CD4-positive, alpha-beta T cell treated with Interleukin-17A for 1 hour (primary cell): ENCODE measurements at regions not wholly inside any gene's neighbourhood (a gene's known extent, or its start where the extent isn't known, plus 50 kb on each side); places are given as distances from the start of the nearest gene placed in this dataset.

Source experiments
- DNase-seq: peaks from one replicate; pipeline ENCODE4 v3.0.0-alpha.2; 2020

DNA sequence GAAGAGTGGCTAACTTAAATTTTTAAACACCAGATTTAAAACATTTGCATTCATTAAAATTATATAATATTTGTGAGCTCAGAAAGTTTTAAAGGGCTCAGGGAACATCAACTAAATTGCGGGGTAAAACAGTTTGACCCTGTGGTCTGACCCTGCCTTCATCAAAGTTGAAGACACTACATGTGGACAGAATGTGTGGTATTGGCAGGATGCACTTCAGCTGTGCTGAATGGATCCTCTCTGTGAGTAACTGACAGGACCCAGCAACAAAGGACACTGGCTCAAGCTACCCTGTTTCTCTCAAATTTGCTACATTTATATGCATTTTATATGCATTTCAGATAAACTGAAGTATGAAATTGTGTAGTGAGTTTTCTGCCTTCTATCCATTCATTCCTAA is 288.5 kb downstream of the ZNF608 start:
- no peak for DNase-seq

GRCh38 chr5:124457101-124457500 is 289.3 kb downstream of the ZNF608 start:
- DNase-seq = no peak

- DNase-seq = no peak
These were observed 290.2 kb downstream of the ZNF608 start for GRCh38 chr5:124456249-124456648.

DNA sequence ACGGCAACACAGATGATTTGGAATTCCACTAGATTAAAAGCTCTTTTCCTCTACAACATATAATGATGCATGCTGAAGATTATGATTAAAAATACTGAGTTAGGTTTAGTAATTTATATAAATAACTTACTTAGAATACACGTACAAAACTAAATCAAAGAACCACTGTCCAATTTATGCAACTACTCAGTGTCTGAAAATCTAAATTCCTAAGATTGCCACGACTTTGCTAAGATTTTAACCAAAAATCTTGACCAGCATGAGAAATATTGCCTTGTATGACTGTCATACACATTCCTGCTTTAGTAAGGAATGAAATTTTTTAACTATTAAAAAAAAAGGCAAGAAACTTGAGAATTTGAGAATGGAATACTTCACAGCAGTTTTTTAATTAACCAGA is 292.4 kb downstream of the ZNF608 start:
- DNase-seq = no peak

- no peak for DNase-seq
These were observed 293.0 kb downstream of the ZNF608 start for GRCh38 chr5:124453221-124454051.

DNA sequence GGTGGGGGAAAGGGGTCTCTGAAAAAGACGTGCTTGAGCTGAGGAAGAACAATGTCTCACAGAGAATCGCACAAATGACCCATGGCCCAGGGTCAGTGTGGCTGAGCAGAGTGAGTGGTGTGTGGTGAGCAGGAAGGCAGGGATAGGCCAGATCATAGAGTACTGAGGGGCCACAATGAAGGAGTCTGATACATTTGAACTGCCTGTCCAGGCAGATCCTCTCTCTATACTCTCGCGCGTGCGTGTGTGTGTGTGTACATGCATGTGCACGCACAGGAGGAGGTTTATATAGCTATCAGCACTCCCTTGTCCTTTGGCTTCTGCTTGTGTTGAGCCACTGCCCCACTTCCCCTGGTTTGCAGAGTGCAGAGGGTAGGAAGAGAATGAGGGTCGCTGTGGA is 294.0 kb downstream of the ZNF608 start:
- no peak for DNase-seq

DNA sequence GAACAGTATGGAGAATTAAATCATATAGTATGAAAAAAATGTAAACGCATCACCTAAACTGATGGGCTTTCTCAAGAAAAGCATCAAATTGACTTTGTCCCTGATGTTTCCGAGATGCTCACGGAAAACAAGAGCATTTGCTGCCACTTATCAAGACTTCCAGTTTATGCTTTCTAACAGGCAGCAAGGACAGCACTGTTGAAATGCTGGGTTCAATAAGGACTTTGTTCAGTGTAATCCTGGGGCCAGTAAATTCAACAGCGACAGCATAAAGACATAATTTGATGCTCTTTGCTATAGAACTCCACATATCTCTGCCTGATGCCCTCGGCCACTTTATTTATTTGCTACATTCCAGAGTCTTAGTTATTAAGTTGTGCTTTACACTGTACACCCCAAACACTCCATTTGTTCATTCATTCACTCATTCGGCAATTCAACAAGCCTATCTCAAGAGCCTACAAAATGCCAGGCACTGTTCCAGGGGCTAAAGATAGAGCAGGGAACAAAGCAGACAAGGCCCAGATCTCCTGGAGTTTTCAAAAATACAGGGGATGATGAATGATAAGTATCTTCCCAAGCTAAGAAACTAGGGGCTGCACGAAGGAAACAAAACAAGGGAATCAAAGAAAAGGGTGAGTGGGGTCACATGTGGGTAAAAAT is 294.6 kb downstream of the ZNF608 start:
- no peak for DNase-seq

DNA sequence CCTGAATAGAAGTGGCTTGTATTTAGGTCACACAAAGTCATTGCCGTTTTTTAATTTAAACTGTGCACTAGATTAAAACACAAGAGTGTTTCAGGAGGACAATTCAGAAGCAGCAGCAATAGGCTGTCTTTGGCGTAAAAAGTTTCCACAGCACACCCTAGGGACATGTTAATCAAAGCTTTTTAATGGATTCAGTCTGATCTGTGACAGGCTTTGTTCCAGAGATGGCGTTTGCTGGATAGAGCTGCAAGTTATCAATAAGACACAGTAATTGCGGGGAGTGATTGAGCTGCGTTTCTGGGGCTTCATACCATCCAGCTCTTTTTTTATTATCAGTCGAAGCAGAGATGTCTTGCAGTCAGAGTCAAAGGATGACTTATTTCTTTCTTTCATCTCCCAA is 300.3 kb downstream of the ZNF608 start:
- DNase-seq = no peak

GRCh38 chr5:124445070-124445619 is 301.3 kb downstream of the ZNF608 start:
- DNase-seq = no peak

DNA sequence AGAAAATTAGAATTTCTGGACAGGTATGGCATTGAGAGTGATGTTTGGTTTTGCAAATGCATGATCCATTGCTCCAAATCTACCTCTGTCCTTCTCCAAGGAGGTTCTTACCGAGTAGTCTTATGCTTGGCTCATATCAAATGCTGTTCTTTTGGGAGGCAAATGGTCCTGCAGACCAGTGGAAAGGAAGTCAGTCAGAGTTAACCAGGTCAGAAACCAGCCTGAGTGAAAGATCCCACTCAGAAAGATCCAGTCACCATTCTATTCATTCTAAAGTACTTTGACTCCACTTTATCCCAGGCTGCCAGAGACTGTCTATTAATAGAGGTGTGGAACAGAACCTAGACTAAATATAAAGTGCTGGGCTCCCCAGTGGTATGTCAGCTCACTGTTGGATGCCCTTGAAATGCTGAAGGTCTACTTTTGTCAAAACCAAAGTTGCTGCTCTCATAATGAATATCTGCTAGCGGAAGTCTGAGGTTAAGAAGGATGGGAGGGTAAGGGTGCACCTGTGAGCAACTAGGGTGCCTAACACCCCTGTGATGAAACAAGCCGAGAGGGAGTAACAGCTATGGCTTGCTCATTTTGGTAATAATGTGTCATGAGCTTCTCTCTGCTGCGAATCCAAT is 302.2 kb downstream of the ZNF608 start:
- no peak for DNase-seq

DNA sequence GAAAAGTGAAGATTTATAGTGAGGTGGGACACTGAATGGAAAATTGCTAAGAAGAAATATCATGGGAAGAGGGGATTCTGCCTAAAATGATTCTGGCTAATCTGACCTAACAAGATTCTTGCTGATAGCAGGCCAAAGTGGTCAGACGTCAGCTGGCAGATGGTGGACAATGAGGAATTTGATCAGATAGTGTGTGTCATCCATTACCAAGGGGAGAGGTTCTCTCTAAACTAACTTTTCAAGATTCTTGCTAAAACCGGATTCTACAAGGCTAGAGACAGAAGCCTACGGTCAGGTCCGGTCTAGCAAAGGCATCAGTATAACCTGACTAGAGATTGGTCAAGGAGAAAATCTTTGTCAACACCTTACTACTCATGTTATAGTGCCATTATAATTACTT is 306.0 kb downstream of the ZNF608 start:
- no peak for DNase-seq

GRCh38 chr5:124439609-124440008 is 306.8 kb downstream of the ZNF608 start:
- no peak for DNase-seq

DNA sequence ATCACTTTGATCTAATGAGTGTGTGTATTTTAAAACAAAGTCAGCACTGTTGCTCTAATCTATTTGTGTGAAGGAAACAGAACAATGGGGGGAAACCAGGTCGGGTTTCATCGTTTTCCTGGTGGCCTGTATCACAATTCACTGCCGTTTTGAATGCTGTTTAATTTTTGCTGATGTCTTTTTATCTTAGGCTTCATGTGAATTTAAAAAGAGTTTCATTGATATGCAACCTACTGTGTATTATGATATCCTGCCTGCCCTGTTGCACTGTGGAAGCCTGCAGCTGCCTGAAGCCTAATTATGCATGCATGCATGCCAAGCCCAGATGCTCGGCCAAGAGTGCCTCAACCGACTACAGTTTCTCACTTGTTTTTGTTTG is 307.5 kb downstream of the ZNF608 start:
- DNase-seq = no peak

DNA sequence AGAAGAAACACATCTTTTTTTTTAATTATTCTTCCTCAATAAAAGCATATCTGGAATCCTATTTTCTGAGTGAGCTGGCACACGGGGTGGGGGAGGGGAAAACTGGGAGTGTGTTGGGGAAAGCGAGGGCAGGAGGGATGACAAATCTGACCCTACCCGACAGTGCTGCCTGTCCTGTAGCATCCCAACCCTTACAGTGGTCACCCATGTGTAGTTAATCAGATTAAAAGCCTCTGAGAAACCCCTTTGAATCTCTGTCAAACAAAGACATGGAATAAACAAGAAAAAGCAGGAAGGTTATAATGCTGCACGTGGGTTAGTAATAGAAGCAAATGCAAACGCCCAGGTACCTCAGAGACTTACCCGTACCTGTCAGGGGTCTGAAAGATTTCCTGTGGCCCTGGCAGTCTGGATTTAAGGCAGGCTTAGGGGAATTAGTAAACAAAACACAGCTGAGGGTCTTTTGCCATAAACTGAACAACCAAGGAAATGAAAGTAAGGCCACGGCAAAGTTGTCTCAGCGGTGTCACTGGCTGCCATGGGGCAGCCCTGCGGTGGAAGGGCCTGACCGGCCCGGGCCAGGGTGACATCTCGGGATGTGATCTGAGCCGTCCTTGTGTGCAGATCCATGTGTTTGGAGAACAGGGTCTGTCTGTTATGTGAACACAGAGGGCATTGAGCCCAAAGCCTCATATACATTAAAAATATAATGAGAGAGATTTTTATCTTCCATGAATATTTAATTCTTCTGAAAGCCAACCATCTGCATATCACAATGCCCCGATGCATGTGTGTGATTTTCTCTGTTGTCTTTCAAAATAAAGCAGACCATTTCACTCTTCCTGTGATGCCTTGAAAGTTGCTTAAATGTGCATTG is 308.2 kb downstream of the ZNF608 start:
- DNase-seq = no peak

GRCh38 chr5:124436294-124436693 is 310.1 kb downstream of the ZNF608 start:
- no peak for DNase-seq

DNA sequence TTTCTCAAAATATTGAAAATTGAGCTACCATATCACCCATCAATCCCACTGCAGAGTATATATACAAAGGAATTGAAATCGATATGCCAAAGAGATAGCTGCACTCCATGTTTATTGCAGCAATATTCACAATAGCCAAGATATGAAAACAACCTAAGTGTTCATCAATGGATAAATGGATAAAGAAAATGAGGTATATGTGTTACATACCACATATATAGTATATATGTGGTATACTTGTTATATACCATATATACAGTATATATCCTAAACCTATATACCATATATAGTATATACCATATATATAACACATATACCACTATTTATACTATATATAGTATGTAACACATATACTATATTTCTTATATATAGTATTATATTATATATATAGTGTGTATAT is 313.3 kb downstream of the ZNF608 start:
- DNase-seq = no peak

DNA sequence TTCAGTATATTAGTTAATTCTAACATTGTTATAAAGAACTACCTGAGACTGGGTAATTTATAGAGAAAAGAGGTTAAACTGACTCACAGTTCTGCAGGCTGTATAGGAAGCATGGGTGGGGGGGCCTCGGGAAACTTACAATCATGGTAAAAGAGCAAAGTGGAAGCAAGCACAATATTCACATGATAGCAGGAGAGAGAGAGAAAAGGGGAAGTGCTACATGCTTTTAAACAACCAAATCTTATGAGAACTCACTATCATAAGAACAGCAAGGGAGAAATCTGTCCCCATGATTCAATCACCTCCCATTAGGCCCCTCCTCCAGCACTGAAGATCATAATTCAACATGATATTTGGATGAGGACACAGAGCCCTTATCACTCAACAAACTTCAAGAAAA is 324.9 kb downstream of the ZNF608 start:
- no peak for DNase-seq

DNA sequence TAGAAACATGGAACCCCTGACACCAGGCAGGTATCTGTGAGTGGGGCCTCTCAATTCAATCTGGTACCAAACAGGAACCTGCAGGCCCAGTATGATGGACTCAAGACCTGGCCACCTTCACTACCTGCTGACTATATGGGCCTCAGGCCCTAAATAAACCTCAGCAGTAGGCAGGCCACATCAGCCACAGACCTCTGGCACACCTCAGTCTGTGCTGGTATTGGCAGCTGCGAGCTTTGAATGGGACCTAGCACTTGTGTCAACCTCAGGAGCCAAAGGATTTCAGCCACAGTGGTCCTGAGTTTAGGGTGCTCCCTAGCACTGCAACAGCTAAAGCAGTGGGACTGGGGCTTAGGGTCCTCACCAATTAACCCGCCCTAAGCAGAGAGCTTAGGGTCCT is 325.5 kb downstream of the ZNF608 start:
- no peak for DNase-seq

DNA sequence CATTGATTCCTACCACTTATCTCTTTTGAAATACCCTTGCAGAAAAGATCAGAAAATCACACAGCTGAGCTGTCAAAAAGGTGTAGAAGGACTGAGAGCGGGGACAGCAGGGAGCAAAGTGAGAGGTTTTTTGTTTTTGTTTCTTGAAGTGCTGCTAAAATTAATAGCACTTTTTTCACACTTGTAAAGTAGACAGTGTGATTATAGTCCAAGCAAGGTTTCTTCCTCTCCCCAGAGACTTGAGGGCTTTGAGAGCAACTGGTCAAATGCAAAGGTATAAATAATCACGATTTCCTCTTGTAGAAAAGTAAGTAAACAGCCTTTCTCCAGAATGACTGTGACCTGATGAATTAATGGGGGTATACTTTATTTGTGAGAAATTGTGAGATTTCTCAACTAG is 326.9 kb downstream of the ZNF608 start:
- DNase-seq = no peak

DNA sequence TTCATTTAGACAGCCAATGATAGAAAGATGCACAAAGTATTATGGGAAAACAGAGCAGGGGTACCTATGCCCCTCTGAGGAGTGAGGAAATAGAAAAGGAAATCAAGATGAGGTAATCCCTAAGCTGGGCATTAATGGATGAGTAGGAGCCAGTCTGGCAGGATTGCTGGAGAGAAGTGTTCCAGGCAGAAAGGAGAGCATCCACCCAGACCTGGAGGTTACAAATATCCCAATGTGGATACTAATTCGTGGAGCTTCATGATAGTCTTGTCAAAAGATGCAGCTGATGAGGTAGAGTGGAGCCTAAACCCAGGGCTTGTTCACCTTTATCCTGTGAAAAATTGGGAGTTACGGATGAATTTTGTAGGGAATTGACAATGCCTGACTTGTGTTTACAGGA is 328.0 kb downstream of the ZNF608 start:
- DNase-seq = no peak

GRCh38 chr5:124417196-124417595 is 329.2 kb downstream of the ZNF608 start:
- DNase-seq = no peak

DNA sequence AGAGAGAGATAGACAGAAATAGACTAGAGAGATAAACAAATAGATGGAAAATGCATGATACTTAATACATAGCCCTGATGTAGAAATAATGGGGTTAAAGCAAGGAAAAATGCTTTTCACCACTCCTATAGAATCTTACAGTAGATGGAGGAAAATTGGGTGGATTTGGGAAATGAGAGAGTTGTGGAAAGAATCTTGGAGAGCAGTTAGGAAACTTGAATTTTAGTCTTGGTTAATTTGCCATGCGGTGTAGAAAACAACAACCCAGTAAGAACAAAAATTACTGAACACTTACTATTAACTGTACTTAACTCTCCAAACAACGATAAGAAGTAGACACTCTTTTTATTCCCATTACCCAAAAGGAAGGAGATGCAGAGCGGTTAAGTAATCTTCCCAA is 329.8 kb downstream of the ZNF608 start:
- DNase-seq = no peak

- DNase-seq = no peak
These were observed 331.5 kb downstream of the ZNF608 start for GRCh38 chr5:124414973-124415372.
